GM19023 (cell line): ENCODE measurements at regions not wholly inside any gene's neighbourhood (a gene's known extent, or its start where the extent isn't known, plus 50 kb on each side); places are given as distances from the start of the nearest gene placed in this dataset.
"Not testable (repeated sequence)": the region's sequence is repeated elsewhere in the genome, so short reads cannot be mapped to it uniquely, and the experiment has no call there.

ENCODE experiments used
- ATAC-seq: cut with Tn5 transposase; IDR thresholded peaks from one replicate; pipeline ENCODE4 v1.9.1; 2021; ENCODE audit warnings: mild to moderate bottlenecking, moderate library complexity; ENCODE audit not compliant: unreplicated experiment

DNA sequence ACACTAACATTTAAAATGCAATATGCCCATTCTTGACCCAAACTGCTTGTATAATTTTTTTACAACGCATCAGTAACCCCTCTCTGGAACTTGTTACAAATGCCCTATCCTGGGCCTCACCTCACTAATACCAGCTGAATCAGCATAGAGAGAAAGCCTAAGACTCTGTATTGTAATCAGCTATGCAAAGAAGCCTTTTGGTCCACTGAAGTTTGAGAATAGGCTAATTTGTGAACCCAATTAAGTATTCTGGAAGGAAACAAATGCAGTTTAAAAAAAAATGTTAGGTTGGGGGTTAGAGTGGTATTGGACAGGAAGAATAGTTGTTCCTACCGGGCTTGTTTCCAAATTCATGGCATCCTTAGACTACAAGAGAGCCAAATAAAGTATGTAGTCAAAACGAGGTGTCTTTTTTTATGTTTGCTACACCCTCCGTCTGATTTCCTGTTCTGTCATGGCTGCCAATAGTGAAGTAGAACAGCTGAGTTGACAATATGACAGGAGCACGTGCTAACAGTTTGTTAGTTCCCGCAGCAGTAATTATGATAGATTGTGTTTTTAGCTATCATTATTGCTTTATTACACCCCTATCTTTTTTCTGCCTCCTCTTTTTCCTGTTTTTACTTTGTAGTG, 1048.7 kb upstream of the NUDT12 start:
- no peak for ATAC-seq

DNA sequence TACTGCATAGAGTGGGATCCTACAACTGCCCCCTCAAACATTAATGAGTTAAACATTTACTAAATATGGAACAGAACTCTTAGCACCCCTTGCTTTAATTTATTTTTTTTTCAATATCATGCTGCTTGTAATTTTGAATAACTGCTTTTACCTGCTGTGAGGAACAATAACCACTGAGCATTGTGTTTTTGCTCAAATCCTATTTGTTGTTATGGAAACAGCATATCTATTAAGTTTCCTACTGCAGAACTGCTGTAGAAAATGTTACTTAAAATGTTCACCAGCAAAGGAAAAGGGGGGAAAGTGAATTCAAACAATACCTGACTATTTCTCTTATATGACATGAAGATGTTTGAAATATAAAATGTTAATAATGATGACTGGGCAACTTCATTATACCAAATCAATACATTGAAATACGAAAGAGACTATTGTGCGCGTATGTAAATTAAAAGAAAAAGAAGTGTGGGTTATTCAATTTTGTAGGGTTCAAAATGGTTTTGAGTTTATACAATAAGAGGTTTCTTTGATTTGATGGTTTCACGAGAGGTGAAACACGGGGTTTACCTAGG, 1043.8 kb upstream of the NUDT12 start:
- no peak for ATAC-seq

DNA sequence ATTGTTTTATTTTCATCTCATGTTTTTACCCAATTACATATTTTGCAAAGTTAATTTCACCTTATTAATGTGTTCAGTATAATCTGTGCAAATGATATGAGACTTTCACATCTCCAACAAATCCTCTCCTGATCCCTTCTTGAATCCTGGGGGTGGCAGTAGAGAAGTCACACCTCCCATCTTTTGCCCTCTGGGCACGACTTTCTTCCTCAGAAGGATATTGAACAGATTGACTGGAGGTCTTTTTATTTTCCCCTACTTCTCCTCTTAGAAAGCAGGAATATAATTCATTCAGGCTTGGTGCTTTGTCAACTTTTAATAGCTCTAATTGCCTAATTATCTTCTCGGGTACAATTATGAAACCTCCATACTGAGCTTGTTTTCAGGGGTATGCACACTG, 1037.1 kb upstream of the NUDT12 start:
- no peak for ATAC-seq

DNA sequence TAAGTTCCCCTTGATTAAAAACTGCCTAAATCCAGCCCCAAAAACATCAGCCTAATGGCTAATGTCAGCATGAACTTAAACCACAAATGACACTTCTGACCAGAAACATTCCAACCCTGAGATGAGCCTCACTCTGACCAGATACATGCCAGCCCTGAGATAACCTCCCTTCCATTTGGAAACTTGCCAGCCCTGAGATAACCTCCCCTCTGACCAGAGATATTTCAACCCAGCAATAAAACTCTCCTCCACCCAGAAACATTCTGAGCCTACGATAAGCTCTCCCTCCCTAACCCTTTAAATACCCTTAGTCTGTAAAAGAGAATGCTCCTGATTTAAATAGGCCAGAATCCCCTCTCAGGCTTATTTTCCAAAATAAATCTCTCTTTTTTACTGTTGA, 1035.7 kb upstream of the NUDT12 start:
- ATAC-seq = no peak

DNA sequence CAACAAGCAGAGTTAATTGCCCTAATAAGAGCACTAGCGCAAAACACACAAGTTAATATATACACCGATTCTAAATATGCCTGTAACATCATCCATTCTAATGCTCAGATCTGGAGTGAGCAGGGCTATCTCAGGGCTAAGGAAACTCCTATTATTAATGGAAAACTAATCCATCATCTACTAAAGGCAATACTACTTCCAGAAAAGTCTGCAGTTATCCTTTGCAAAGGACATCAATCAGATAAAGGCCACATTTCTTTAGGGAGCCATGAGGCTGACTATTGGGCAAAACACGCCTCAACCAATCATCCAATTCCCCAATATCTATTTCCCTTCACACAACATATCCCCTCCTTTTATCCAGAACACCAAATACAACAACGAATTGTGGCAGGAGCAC, 1032.3 kb upstream of the NUDT12 start:
- no peak for ATAC-seq

DNA sequence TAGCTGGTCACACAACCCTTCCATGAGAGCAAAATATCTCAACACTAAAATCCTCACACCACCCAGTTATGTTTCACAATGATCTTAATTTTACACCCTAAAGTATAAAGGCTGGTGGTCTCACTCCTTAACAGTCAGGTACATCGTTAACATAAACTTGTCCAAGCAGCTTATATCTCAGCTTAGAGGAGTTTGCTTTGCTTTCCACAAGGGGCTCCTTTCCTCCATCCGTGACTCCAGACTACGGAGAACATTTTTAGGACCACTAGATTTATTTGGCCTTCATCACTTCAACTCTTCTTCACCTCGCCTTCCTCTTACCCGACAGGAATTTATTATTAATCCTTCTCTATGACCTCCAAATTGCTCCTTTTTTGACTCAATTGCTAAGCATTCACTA, 1014.1 kb upstream of the NUDT12 start:
- ATAC-seq = no peak

DNA sequence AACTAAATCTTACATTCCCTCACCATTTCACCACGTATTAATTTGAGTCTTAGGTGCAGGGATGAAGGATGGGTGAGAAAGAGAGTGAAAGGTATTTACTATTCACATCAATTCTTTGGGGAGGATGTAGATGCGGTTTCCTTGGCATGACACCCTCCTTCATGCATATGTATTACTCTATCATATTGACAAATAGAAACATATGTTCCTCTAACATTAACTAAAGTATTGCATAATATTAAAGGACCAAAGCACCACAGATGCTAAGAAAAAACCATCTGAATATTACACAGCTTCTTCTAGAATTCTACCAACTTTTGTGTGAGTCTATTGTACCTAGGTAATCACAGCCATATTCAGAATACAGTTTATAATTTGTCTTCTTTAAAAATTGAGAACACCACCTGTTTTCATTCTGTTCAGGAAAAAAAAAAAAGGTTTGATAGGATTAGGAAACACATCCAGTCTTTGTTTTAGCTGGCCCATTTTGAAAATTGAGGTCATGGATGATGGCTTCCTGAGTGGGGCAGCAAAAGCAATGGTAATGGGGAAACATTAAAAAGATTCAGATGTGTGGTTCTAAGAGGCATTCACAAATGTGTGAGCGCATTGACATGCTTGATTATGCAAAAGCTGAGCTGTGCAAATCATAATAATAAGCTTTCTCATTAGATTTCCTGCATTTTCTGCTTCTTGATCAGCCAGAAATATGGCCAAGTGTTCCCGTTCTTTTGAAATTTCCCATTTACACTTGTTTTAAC, 1011.5 kb upstream of the NUDT12 start:
- ATAC-seq = no peak

DNA sequence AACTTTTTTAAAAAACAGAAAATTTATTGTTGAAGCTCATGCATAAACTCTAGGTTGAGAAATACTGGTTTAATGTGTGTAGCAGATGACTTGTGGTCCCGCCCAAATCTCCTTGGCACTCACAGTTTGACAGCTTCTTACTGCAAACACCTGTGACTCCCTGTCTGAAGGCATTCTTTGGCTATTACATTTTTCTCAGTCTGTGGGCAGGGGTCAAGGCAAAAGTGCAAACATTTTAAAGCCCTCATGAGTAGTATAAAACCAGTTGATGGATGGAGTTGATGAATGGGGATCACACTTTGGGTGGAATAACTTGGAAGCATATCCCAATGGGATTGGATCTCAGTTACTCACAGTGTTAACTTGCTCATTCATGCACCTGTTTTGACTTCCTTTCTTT, 1007.0 kb upstream of the NUDT12 start:
- ATAC-seq = no peak

DNA sequence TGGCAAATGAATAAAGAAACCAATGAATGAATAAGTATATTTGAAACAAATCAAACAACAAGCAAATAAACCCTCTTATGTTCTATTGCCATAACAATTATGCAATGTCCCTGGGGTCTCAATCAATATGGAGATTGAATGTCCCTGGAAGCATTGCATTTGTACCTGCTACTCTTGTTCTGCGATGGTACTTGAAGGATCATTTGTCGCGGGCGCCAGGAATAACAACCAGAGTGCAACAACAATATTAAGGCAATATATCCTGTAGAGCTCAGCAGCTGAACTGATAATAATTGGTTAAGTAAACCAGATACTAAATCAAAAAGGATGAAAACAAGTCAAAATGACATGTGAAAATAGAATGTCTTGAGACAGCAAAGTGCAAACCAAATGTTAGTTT, 1001.9 kb upstream of the NUDT12 start:
- ATAC-seq = no peak

DNA sequence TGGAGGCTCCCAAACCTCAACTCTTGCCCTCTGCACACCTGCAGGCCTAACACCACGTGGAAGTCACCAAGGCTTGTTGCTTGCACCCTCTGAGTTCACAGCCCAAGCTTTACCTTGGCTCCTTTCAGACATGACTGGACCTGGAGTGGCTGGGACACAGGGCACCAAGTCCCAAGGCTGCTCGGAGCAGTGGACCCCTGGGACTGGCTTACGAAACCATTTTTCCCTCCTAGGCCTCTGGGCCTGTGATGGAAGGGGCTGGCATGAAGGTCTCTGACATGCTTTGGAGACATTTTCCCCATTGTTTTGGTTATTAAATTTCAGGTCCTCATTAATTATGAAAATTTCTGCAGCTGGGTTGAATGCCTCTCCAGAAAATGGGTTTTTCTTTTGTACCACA, 994.4 kb upstream of the NUDT12 start:
- no peak for ATAC-seq

DNA sequence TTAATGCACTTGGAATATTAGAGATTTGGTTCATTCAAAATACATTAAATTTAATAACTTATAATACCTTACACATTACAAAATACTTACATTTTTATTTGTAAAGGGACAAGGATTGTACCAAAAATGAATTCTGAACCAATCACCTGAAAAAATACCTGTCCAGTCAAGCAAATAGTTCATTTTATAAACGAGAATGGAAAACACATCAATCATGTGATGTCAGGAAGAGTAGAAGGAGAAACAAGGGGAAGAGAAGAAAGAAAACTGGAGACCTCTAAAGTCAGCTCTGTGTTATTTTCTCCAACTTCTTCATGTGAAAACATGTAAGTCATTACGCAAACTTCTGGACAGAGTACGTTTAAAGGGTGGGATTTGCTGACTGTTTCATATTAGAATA, 989.0 kb upstream of the NUDT12 start:
- ATAC-seq = no peak

DNA sequence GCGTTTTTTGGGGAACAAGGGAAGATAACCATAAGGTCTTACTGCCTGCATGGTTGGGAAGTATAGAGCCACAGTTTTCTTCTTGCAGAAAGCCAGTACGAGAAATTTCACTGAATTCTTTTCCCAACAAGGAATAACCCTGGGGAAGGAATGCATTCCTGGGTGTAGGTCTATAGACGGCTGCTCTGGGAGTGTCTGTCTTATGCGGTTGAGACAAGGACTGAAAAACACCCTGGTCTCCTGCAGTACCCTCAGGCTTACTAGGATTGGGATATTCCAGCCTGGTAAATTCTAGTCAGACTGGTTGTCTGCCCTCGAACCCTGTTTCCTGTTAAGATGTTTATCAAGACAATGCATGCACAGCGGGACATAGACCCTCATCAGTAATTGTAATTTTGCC, 984.3 kb upstream of the NUDT12 start:
- not testable (repeated sequence) for ATAC-seq

DNA sequence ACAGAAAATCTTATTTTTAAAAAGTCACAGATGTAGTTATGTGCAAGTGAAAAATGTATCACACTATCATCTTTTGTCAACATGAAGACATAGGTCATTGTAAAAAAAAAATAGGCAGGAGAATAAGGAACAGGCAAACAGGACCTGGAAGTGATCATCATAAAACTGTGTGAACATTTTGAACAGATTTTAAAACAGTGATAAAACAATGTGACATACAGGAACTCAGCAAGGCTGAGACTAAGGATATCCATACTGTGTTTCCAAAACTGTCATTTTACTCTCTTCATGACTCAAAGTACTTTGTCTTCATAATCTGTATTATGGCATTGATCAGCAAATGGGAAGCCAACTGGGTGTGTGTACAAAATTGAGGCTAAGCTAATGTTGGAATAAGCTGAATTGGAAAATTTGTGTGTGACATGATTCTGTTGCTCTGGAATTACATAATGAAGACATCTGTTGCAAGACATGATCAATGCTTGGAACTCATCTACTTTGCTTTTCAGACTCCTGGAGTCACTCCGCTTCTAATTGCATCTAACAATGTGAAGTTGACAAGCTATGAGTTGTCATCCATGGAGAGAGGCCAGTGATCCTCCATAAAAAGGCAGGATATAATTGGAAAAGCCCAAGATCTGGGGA, 978.7 kb upstream of the NUDT12 start:
- no peak for ATAC-seq

DNA sequence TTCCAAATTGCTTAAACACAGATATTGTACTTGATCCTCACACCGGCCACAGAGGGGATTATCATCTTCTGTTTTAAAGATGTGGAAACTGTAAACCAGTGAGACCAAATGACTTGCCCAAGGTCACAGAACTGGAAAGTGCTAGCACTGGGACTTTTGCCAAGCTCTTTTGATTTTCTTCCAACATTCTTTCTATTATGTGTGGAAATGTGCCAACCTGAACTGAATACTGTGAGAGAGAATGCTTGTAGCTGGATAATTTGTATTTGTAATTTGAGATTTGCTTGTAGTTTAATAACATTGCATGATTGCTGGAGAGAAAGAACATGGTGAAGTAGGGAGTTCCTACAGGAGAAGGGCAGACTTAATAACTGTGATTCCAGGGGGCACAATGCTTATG, 977.9 kb upstream of the NUDT12 start:
- no peak for ATAC-seq

DNA sequence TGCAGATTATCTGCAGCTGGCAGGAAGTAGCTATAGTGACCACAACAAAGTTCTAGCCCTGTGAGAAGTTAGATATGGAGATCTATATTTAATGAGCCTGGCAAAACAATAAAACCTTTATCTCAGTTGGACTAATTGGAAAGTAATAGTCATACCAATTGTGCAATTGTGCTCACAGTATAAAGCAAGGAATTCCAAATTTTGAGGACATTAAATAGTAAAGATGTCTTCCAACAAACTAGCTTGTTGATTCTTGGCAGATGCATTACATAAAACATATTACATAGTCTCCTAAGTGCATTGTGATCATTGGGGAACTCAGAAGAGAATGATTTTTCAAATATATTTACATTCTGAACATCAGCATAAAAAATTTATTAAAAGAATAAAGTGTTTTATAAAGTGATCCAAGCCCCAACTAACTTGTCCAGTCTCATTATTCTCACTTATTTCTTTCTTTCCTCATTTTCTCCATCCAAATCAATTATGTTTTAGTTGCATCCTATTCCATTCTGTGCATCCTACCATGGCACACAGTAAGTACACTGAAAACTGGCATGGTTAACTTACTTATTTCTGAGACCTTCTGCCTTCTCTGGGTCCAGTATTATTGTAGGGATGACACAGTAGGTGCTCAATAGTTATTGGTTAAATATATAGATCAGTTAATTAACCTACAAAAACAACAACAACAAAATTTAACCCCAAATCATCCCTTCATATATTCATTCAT, 977.2 kb upstream of the NUDT12 start:
- ATAC-seq = no peak

DNA sequence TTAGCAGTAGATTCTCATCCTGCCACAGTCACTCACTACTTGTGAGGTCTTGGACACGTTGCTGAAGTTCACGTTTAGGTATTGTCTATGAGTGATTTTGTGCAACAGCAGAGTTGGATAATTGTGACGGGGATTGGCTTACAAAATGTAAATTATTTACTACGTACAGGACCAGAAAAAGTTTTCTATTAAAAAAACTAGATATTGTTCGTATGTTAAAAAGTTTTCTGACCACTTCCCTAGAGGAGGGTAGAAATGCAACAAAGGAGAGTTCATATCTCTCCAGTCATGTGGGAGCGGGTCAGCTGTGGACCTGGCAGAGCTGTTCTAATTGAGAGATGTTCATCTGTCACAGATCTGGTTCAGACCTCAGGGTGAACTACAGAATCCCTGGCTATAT, 976.1 kb upstream of the NUDT12 start:
- no peak for ATAC-seq

DNA sequence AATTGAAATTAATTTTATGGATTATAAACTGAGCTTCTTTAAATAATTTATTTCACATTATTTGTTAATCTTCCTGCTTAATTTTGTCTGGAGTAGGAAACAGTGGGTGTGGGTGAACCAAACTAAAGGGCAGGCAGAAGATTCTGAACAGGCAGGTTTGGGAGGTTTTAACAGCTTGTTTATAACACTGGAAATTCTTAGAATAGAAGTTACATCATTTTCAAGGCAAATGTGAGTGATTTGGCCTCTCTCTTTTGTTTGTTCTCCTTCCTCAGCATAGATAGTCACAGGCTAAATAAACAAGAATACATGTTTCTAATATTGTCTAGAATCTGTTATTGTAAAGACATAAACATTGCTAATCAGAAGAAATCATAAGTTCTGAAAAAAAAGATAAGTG, 970.9 kb upstream of the NUDT12 start:
- ATAC-seq = no peak

DNA sequence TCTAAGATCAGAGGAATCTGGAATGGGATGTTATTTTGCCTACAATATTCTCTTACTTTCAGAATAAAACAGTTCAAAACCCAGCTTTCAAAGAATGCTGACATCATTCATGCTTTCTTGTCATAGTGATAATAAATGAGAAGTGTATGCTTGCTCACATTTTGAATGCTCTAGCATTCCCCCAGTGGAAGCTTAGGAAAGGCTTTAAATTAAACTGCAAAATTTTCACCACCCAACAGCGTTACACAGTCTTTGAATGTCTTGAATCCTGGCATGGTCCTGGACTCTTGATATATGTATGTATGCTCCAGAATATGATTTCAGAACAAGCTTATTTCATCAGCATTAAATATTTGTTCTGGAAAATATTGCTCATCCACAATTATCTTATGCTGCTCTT, 964.3 kb upstream of the NUDT12 start:
- ATAC-seq = no peak

DNA sequence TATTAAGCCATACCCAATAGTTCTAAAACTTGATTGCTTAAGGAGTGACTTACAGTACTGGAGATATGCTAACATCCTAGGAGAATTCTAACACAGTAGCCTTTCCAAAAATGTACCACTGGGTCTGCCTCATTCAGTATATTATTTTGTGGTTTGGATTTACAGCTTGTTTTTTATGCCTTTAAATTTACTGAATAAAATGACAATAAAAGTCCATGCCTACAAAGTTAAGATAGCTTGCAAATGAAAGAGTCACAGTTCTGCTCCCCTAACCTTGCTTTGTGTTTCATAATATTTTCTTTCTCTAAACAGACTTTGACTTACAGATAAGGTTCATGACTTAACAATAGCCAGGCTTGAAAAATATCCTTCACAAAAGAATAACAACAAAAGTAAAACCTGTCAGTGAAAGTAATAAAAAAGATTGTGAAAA, 951.1 kb upstream of the NUDT12 start:
- no peak for ATAC-seq

DNA sequence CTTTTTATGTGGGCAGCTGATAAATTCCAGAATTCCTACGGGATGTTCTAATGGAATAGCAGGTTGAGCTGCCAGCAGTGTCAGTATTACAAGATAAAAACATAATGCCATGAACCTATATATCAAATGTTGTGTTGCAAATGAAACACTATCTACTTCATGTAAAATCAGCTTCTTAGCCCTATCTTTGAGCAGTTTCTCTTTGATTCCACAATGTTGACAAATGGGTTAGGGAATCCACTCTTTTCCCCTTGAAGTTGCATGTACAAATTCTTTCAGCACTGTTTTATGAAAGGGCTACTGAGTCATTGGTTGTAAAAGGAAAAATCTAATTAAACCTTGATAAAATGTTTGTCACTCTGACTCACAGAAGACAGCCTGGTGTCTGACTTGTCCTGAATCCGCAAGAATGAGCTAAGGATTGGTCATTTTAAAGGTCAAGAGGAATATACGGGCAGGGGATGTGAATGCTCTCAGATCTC, 950.6 kb upstream of the NUDT12 start:
- ATAC-seq = no peak
